A549 (cell line): ENCODE measurements at regions not wholly inside any gene's neighbourhood (a gene's known extent, or its start where the extent isn't known, plus 50 kb on each side); places are given as distances from the start of the nearest gene placed in this dataset.

ENCODE experiments used
- CEBPB ChIP-seq, 2 experiments: fragments of >200 bp in 1 of 2; sonication (Bioruptor Twin) in 1 of 2; formaldehyde crosslinking in 1 of 2; IDR thresholded peaks; 2 replicates each; pipeline ENCODE4 v1.6.1; 2012 to 2016
- CTCF ChIP-seq: fragments of >200 bp; sonication (Bioruptor Twin); formaldehyde crosslinking; IDR thresholded peaks from 3 replicates; pipeline ENCODE4 v1.5.1; 2016
- POLR2A ChIP-seq: IDR thresholded peaks from 2 replicates; pipeline ENCODE4 v1.6.1; 2012; ENCODE audit warnings: mild to moderate bottlenecking, low read length
- REST ChIP-seq: fragments of 200-600 bp; sonication (generic); IDR thresholded peaks from 2 replicates; pipeline ENCODE4 v1.6.1; 2016; ENCODE audit warnings: antibody characterized with exemption, mild to moderate bottlenecking, moderate library complexity
- USF2 ChIP-seq: fragments of 450-650 bp; IDR thresholded peaks from 2 replicates; pipeline ENCODE4 v1.6.1; 2014; ENCODE audit warnings: antibody characterized with exemption

- TF ChIP-seq CTCF, result no peak
- no peak for TF ChIP-seq REST
- TF ChIP-seq POLR2A, result no peak
- TF ChIP-seq USF2, result no peak
- TF ChIP-seq CEBPB (IDR thresholded peaks at IDR 0.05), result no peak
Measured at GRCh38 chr12:127051139-127051538, 1215.8 kb upstream of the TMEM132C start.
